NOMO-1 treated with dmso at 0.1 percent for 144 hours (cell line): ENCODE measurements at regions not wholly inside any gene's neighbourhood (a gene's known extent, or its start where the extent isn't known, plus 50 kb on each side); places are given as distances from the start of the nearest gene placed in this dataset.
"Not testable (repeated sequence)": the region's sequence is repeated elsewhere in the genome, so short reads cannot be mapped to it uniquely, and the experiment has no call there.

Source experiments
- DNase-seq: peaks from one replicate; lab custom pipeline; 2025; ENCODE audit not compliant: unreplicated experiment; lab: John Stamatoyannopoulos, UW

GRCh38 chrX:3876393-3876792 lies 162.9 kb upstream of the PRKX start:
- DNase-seq = not testable (repeated sequence)

DNA sequence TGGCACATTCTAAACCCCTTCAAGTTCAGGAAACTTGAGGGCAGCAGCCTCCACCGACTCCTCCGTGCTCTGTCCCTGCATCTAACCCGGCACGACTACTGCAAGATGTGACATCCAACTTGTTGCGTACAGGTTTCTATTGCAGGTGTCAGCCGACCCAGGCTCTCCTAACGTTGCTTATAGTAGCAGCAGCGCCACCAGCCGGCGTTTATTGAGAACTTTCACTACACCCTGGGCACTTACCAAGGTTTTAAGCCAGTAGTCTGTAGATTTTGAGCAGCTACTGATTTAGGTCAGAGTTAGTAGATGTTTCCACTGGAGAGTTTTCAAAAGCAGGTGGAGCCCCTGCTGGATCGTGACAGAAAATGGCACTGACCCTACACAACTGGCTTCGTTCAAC lies 162.2 kb upstream of the PRKX start:
- not testable (repeated sequence) for DNase-seq

GRCh38 chrX:3872226-3872879 lies 158.9 kb upstream of the PRKX start:
- not testable (repeated sequence) for DNase-seq

DNA sequence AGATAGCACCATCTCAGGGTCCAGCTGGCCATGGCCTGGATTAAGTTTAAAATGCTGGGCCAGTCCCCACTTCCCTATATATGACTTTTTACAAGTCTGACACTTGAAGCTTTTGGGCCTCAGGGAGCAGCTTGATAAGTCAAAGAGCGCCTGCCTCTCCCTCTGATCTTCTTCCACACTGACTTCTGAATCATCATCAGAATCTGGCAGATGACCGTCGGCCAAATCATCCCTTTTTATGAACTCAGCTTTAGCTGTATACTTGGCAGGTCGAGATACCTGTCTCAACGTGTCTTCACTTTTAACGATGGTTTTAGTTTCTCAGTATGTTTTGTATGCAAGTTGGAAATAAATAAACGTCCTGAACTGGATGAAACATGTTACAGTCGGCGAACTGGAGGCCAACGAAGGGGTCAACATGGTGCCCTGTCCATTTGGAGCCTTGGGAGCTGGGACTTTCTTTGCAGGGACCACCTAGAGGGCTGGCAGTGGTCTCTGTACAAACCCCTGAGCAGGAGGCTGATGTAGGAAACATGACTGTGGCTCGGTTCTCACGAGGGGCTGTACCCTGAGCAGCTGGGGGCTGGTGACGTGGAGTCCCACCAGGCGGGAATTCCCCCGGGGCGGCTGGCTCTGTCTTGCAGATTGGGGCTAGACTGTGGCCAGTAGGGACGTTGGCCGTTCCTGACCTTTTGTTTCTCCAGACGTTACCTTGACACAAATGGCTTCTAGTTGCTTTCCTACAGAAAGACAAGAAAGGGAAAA lies 153.8 kb upstream of the PRKX start:
- not testable (repeated sequence) for DNase-seq

- not testable (repeated sequence) for DNase-seq
Observed at GRCh38 chrX:3858332-3858731, 144.9 kb upstream of the PRKX start.

- not testable (repeated sequence) for DNase-seq
Observed at GRCh38 chrX:3843522-3844145, 130.2 kb upstream of the PRKX start.

GRCh38 chrX:3842822-3843521 lies 129.5 kb upstream of the PRKX start:
- not testable (repeated sequence) for DNase-seq

DNA sequence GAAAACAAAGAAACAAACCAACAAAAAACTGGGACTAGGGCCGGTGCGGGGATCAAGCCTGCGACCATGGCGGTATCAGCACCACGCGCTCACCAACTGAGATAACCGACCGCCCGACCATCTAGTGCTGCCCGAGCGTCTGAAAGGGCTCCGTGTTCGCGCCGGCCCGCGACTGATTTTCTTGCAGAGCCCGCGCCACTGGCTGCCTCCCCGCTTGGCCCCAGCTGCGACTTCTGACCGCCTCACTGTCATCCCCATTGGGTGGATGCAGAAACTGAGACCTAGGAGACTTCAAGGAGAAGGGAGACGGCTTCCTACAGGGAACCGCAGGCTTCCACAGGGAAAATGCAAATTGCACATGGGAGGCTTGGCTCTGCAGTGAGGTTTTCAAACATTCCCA lies 125.3 kb upstream of the PRKX start:
- DNase-seq = not testable (repeated sequence)

GRCh38 chrX:3837958-3838643 lies 124.7 kb upstream of the PRKX start:
- DNase-seq = not testable (repeated sequence)

- DNase-seq = not testable (repeated sequence)
Observed at GRCh38 chrX:3837211-3837610, 123.8 kb upstream of the PRKX start.

DNA sequence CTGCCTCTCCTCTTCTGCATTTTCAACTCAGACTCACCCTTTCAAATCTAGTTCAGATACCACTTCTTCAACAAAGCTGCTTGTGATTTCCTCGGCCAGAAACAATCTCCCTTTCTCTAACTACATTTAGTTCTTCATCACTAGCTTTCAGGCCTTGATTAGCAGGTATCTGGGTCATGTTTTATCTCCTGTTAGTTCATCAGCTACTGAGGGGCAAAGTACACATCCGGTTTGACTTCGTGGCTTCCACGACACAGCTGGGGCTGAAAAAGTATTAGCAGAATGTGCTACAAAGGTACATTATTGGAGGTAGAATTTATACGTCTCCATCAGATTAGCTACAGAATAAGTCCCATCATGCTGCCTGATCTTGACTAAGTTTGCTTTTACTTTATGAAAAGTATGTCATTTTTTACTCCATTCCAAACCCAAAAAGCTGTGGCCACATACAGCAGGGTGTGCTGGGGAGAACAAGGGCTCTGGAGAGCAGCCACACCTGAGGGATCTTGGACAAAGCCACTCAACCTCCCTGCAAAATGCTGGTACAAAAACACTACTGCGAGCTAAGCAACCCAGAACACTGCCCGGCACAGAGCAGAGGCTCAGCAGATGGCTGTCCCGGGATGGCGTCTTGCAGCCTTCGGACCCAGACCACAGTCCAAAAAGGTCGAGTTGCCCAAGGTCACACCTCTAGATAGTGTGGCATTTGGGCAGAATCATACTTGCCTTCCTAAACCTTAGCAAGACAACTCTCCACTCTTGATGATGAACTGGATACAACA lies 120.5 kb upstream of the PRKX start:
- DNase-seq = not testable (repeated sequence)

GRCh38 chrX:3830020-3830419 lies 116.6 kb upstream of the PRKX start:
- not testable (repeated sequence) for DNase-seq

DNA sequence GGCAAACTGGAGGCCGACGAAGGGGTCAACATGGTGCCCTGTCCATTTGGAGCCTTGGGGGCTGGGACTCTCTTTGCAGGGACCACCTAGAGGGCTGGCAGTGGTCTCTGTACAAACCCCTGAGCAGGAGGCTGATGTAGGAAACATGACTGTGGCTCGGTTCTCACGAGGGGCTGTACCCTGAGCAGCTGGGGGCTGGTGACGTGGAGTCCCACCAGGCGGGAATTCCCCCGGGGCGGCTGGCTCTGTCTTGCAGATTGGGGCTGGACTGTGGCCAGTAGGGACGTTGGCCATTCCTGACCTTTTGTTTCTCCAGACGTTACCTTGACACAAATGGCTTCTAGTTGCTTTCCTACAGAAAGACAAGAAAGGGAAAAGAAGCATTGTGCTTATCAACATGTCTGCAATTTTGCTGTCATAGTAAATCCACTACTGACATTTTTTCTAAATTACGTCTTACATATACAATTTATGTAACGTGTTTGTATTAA lies 115.6 kb upstream of the PRKX start:
- not testable (repeated sequence) for DNase-seq

GRCh38 chrX:3828378-3829040 lies 115.1 kb upstream of the PRKX start:
- DNase-seq = not testable (repeated sequence)

DNA sequence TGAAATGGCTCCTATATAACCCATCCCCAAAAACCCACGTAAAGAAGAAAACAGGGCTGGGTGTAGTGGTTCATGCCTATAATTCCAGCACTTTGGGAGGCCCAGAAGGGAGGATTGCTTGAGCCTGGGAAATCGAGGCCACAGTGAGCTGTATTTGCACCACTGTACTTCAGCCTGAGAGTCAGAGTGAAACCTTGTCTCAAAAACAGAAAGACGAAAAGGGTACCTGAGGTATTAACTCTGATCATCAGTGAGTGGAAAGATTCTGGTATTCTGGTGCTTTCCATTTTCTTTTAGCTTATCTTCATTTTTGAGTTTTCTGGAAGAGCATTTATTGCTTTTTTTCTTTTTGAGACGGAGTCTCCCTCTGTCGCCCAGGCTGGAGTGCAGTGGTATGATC lies 110.6 kb upstream of the PRKX start:
- not testable (repeated sequence) for DNase-seq

DNA sequence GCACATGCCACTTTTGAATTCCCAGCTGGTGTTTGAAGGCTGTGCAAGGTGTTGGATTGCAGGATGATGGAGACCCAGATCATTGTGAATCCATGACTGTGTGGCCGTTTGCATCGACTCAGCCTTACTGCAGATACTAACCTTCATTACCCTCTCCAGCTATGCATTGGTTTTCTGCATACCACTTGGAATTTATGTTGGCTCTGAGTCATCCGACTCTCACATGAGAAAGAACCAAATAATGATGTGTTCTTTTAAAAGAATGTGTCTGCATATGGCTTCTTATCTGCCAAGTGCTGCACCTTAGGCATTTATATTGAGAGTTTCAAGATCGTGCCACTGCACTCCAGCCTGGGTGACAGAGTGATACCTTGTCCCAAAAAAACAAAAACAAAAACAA lies 106.7 kb upstream of the PRKX start:
- DNase-seq = no peak

- not testable (repeated sequence) for DNase-seq
Observed at GRCh38 chrX:3817480-3817879, 104.0 kb upstream of the PRKX start.

DNA sequence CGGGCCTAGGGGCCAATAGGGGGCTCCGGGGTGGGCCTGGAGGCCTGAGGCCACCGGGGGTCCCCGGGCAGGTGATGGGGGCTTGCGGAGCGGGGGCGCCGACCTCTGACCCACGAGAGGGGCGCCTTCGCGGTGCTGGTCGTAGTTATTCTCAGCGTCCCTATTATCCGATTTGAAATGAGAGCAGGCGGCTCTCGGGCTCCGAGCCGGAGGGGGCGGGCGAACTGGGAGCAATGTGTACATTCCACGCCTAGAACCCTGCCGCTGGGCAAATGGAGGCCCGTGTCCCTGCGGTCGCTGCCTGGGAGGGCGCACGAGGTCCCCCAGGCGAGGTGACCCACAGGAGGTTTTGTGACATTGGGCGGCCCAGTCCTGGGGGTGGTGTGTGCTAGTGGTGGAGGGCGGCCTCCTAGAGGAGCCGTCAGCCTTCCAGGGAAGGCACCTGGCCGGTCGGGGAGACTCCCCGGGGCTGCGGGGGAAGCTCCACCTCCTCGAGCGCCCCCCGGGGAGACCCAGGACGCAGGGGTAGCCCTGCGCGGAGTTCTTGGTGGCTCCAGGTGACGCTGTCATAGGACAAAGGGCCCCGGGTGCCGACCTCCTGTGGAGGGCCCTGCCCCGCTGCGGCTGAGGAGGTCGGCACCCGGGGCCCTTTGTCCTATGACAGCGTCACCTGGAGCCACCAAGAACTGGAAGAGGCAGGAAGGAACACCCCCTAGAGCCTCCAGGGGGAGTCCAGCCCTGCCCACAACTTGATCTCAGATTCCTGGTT lies 102.6 kb upstream of the PRKX start:
- peak; percentile 23 for DNase-seq
